GM19238 (cell line): ENCODE measurements at regions not wholly inside any gene's neighbourhood (a gene's known extent, or its start where the extent isn't known, plus 50 kb on each side); places are given as distances from the start of the nearest gene placed in this dataset.

Source experiments
- DNase-seq: peaks from one replicate; pipeline ENCODE4 v3.0.0; 2011; ENCODE audit warnings: low spot score; ENCODE audit not compliant: insufficient read length

DNA sequence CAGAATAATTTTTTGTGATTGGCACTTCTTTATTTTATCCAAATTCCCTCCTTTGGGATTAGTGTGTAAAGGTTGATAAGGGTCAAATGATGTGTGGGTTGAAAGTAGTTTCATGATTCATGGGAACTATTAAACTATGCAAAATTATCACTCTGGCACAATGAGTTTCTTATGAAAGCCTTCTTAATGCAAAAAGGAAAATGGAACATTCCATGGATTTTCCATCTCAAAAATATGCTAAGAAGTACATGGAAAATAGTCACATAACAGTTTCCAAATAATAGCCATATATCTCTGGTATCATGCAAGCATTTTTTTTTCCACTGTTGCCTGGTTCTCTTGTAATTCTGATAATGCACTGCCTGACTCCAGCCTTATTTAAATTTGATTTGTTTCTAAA, 639.7 kb downstream of the NR4A2 start:
- DNase-seq = no peak

DNA sequence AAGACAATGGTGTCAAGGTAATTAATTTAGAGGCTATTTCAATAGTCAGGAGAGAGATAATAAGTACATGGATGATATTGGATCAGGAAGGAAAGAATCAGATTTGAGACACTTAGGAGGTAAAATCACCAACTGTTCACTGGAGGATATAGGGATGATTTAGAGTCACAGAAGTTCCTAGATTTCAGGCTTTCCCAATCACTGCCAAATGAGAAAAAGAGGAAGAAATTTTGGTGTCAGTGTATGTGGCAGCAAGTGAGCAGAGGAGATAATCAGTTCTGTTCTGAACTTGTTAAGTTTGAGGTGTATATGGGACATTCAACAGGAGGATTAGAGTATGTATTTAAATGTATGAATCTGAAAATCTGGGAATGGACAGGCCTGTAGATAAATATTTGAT, 640.4 kb downstream of the NR4A2 start:
- no peak for DNase-seq

DNA sequence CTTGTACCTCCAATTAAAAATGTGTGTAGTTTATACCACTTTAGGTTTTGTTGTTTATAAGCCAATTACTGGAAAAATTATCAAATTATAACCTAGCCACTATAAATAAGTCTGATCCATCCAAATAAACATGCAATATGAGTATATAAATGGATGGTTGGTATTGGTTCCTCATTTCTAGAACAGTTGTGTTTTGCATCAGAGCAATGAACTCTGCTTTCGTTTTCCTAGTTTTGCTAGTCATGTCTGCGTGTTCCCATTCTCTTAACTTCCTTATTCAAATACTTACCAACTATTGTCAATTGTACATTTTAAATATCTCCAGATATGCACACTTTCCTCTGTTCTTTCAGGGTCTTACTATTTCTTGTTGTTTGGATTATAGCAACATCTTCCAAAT, 641.7 kb downstream of the NR4A2 start:
- DNase-seq = no peak

DNA sequence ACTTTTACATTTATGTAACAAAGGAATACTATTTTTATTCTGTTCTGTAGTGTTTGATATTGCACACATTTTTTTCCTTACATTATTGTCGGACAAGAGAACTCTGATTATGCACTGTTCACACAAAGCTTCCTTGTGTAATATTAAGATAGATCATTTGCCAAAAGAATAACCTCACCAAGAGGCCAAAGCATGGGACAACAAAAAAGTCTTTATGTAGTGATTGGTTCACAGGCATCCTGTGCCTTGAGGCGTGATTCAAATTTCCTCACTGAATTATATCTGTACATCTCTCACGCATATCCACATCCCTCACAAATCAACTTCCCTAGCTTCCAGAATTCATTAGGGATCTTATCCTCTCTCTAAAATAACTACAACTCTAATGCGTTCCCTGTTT, 642.7 kb downstream of the NR4A2 start:
- DNase-seq = no peak

DNA sequence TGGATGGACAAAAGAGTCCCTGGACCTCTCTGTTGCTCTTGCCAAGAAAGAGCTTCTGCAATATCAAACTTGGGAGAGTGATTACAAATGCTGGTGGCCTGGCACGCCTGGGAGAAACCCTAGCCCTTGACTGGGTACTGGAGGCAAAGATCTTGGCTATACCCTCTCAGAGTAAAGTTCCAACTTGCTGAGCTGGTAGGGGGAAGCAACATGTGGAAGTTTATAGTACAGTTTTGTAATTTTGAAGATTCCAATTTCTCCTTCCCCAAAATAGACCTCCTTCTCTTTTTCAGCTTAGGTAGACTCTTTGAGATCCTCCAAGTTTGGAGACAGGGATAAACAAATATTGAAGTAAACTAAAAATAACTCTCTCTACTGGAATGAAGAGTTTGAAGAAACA, 645.3 kb downstream of the NR4A2 start:
- DNase-seq = no peak

DNA sequence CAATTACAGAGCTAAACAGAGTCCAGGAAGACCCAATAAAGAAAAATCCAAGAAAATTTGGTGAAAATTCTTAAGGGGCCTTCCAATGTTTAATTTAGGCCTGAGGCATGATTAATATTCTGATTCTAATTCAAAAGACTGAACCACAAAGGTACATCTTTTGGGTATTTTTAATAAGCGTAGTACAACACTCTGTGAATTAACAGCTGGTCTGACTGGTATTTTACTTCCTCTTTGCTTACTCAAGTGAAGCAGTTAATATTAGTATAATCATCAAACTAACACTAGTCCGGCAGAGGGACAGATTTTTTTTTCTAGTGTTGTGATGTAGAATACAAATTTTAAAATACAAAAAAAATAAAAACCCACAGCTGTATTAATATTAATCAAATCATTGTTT, 652.9 kb downstream of the NR4A2 start:
- no peak for DNase-seq

DNA sequence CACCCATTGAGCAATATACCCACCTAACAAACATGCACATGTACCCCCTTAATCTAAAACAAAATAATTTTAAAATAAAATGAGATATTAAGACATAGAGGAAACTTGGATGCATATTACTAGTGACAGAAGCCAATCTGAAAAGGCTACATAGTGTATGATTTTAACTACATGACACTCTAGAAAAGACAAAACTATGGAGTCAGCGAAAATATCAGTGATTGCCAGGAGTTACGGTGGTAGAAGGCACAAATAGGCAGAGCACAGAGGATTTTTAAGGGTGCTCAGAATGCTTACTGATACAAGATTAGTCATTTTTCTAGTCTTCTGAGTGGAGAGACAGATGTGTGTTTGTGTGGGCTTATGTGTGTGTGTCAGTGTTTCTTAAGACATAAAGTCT, 656.6 kb downstream of the NR4A2 start:
- no peak for DNase-seq

DNA sequence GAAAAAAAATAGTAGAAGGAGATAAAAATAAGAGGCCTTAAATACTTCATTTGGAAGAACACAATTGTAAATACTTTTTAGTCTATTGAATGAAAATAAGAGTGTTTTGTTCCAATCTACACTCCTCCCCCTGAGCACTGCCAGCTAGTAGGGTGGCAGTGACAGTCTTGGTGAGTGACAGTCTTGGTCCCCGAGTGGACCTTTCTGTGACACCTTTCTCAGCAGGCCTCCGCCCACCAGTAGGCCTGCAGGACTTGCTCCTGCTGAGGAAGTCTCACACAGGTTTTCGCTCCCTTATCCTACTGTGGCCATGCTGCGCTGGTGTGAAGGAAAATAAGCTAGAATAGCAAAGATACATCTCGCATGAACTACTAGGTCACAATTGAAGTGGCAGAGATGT, 666.8 kb downstream of the NR4A2 start:
- DNase-seq = no peak

DNA sequence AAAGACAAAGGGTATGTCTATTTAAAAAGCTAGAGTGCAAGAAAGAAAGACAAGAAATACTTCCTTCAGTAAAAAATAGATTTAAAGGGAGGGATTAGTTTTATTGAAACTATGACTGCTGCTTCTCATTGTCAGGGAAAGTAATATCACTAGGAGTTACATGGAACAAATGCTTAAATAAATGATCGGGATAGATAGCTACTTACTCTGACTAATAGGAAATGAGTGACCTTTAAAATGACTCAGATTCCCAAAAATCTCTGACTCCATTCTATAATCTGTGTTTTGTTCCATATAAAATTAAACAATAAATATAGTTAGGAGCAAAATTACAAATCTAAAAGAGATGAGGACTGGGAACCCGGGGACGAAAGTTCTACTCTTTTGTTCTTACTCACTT, 669.3 kb downstream of the NR4A2 start:
- DNase-seq = no peak

DNA sequence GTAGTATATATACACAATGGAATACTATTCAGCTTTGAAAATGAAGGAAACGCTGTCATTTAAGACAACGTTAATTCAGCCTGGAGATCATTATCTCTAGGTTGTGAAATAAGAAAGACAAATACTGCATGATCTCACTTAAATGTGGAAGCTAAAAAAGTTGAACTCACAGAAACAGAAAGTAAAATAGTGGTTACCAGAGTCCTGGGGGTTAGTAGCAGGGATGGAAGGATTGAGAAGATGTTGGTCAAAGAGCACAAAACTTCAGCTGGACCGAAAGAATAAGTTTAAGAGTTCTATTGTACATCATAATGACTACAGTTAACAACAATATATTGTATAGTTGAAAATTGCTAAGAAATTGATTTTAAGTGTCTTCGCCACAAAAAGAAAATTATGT, 670.3 kb downstream of the NR4A2 start:
- no peak for DNase-seq

DNA sequence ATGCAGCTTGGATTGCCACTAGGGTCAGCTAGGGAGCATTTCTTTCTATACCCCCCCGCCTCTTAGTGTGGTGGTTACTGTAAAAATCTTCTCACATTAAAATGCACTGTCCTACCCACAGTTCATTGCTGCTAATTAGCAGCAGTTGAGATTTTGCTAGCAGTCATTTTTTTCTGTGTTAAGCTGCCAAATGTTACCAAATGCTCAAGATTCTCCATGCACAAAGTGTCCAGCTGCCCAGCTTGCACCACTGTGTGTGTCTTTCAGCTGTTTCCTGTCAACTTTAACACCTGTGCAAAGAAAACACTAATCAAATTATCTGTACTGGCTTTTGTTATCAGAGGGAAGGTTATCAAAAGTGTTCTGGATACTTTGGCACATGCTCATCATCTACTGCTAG, 679.3 kb downstream of the NR4A2 start:
- no peak for DNase-seq

DNA sequence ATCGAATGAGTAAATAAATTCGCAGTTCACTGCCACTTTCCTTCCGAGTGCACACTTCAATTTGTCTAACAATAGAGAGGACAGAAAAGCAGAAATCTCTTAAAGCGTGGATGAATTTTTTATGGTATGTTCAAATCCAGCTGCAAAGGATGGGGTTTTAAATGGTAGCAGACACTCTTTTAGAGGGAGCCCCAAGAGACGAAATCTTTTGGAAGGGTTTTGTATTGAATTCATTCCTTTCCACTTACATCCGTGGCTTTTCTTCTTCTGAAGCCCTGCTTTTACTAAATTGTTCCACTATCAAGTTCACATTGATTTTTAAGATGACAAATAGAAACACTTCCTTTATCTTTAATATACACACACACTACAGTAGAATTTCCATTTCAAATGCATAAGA, 680.7 kb downstream of the NR4A2 start:
- DNase-seq = no peak

DNA sequence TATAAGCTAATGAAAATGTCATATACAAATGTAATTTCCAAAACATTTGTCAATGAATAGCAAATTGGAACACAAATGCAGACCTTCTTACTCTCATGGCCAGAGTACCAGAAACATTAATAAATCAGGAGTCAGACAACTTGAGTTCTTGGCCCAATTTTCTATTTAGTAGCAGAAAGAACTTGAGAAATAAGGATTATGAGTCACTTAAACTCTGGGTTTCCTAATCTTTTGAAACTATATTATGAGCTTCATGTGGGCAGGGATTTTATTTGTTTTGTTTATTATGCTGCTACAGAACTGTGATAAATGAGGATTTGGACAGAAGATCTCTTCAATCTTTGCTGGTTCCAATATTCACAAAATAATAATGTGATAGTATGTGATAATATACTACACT, 686.7 kb downstream of the NR4A2 start:
- no peak for DNase-seq

DNA sequence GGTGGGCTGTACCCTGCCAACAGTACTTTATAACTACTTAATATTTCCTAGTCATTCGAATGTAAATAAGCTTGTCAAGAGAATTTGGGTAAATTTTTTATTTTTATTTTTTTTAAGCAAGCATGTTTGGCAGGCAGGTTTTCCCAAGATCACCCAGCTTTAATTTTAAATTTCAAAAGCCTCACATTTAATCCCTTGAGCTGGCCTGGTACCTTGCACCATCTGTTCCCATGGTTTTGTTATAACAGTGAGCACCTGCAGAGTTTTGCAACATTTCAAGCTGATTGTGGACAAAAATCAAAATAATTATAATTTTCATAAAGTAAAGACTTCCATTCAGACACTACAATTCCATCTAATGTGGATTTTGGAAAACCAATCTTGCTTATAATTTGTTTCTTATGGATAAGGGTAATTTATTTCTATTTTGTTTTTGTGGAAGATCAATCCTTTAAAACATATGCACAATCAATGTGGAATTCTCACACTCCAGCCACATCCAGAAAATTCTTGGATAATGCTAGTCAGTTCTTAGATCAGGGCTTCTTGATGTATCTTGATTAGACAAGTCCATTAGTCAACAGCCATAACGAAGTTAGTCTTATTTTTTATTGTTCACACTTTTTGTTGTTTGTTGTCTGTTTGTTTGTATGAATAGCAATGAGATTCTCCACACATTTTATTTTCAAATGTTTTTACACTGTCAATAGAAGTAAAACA, 689.3 kb downstream of the NR4A2 start:
- no peak for DNase-seq

DNA sequence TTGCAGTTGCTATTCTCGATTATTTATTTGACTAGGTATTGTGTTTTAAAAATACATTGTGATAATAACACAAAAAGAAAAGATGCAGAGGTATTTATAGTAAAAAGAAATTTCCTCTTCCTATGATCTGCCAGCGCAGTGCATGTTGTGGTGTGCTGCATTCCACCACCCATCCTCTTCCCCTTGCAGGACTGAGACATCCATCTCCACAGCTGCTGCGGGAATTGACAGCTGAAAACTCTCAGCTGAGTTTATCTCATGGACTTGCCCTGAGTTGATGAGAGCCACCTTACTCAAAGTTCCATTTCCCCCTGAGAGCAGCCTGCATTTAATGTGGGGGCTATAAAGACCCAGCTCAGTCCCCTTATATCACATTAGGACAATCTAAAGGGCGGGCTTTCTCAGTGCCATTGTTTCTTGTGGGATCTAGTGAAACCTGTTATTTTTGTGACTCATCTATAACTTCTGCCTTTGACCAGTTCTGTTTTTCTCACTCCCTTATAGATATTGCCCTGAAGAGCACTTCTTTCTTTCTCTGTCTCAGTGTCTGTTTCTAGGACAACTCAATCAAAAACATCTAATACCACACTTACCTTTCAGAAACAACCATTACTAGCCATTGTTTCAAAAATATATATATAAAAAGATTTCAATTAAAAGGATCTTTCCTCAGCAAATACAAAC, 698.5 kb downstream of the NR4A2 start:
- no peak for DNase-seq

DNA sequence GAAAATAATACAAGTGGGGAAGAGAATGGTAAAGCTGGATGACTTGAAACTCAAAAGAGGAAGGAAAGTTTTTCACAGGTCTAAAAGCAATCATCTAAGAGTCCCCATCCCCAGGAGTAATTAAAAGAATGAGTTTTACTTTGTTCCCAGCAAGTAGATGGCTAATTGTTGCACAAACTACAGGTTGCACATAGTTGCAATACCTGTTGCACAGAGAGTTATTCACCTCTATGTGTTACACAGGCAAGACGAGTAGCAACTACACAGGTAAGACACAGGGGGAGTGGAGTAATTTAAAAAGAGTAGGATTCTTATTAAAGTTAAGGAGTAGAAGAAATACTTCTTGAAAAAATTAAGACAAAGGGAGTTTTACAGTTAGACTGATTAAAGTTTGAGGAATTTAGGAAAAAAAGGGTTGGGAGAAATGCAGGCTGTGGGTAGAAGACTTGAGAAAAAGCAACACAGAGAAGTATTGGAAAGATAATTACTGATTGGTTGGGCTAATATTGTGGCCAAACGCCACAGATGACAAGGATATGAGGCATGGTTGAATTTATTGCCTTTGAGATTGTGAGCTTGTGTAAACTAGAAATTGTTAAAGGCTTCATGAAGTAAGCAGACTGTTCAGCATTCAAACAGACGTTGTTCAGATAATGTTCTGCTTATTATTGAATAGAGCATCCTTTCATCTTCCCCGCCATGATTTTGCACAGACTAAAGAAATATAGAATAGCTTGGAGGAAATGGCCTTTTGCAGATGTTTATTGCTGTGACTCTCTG, 699.3 kb downstream of the NR4A2 start:
- no peak for DNase-seq

DNA sequence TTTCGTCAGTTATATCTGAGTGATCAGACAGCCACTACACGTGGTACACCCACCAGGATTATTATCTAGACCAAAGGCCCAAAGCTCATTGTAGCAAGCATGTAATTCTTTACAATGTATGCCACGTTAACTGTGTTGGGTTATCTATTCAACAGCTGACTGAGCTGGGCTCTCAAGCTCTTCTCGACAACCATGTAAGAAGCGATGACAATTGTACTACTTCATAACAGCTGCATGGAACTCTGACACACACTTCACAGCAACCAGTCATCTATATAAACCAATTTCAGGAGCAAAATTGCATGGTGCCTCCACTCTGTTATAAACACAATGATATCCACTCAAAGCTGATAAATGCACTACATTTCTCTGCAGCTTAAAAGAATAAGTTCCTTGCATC, 701.8 kb downstream of the NR4A2 start:
- DNase-seq = no peak

DNA sequence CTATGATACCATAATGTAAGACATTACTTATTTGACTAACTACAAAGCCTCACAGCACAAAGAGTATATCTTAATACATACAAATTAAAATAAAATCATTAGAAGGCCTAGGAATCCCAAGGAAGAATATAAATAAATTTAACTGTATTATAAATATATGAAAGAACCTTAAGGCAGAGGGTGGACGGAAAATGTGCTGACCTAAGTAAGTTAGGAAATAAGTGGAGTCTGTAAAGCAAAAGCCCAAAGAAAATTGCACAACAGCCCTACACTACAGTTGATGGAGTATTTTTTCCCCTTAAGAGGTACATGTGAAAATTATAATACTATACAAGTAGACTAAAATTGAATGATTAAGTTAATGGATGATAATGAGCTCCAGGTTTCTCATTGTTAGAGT, 710.1 kb downstream of the NR4A2 start:
- DNase-seq = no peak

DNA sequence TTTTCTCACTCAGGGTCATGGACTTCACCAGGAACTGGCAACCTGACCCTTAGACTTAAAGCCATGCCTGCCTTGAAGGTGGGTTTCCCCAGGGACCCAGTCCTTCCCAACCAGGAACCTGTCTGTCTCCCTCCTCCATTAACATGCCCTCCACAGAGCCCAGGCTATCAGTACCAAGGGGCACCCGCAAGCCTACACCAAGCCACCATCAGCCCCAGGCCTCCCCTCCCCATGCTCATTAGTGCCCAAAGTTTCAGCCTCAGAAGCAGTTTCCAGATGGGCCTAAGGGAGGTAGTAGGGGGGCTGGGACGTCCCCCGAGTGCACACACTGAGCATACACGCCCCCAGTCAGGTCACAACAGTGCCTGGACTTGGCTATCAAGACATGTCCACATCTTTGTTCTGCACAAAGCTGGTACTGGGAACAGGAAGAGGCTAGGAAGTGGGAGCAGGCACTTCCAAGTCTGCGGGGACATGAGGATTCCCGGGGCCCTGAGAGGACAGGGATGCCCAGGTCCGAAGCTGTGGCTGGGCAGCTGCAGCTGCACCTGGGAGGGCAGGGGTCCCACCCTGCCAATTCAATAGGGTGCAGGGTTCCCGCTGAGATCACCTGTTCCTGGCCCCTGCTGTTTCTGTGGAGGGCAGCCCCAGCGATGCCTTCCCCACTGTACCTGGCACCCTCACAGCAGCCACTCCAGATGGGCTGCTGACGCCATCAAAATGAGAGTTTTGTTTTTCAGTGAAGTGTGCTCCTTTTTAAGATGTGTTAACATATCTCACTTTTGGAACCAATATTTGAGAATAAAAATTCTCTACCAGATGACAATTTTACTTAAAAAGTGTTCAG, 731.4 kb downstream of the NR4A2 start:
- DNase-seq = no peak

DNA sequence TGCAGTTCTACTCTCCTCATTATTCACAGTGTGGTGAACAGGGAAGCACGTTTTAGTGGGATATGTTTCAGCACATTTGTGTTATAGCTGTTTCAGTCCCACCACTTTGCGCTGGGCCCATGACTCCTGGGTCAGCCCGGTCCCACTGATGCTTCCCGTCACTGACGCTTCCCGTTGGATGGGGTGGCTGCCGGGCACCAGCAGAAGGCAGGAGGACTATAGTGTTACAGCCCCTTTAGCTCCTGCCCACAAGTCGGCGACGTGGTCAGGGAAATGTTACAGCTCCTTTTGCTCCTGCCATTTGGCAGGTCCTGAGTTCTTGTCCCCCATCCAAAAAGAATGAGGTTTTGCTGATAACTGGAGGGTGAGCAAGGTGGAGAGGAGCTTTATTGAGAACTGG, 732.2 kb downstream of the NR4A2 start:
- no peak for DNase-seq

DNA sequence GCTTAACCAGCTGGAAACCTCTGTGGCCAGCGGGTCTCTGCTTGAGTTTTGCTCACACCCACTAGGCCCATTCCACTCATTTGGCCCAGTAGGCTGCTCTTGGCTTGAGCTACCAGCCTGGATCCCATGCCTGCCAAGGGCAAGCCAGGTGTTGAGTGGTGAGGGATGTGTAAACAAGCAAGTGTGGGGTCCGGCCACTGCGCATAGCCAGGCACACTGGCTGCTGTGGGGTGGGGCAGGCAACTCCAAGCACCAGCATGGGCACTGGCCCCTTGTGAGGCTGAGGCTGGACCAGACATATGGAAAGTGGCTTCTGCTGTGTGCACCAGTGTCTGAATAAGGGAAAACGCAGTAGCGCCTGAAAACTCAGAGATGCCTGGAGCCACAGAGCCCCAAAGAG, 732.7 kb downstream of the NR4A2 start:
- no peak for DNase-seq
